ENCODE measurements at regions not wholly inside any gene's neighbourhood (a gene's known extent, or its start where the extent isn't known, plus 50 kb on each side); places are given as distances from the start of the nearest gene placed in this dataset.

- TF ChIP-seq, protein P1, sequence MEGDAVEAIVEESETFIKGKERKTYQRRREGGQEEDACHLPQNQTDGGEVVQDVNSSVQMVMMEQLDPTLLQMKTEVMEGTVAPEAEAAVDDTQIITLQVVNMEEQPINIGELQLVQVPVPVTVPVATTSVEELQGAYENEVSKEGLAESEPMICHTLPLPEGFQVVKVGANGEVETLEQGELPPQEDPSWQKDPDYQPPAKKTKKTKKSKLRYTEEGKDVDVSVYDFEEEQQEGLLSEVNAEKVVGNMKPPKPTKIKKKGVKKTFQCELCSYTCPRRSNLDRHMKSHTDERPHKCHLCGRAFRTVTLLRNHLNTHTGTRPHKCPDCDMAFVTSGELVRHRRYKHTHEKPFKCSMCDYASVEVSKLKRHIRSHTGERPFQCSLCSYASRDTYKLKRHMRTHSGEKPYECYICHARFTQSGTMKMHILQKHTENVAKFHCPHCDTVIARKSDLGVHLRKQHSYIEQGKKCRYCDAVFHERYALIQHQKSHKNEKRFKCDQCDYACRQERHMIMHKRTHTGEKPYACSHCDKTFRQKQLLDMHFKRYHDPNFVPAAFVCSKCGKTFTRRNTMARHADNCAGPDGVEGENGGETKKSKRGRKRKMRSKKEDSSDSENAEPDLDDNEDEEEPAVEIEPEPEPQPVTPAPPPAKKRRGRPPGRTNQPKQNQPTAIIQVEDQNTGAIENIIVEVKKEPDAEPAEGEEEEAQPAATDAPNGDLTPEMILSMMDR (conservative IDR thresholded peaks at IDR 0.05; ENCODE audit: low read depth, low read length): no peak
- TF ChIP-seq EZH2 (IDR thresholded peaks at IDR 0.05; ENCODE audit: low read length, unreplicated experiment): no peak
These were observed 244.8 kb upstream of the SLC14A2 start for GRCh38 chr18:45370255-45371010.

Data from PC-3 (cell line).